ENCODE measurements at regions not wholly inside any gene's neighbourhood (a gene's known extent, or its start where the extent isn't known, plus 50 kb on each side); places are given as distances from the start of the nearest gene placed in this dataset.

DNA sequence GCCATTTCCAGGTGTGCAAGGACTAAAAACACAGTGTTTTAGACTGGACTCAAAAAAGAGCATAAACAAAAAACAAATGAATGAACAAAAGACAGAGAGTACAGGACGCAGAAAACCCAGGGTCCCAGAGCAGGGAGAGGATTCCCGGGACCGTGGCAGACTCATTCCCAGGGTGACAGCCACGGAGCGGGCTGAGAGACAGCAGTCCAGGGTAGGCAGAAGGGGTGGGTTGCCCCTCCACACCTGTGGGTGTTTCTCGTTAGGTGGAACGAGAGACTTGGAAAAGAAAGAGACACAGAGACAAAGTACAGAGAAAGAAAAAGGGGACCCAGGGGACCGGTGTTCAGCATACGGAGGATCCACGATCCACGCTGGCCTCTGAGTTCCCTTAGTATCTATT lies 273.4 kb downstream of the EIPR1 start:
- TF ChIP-seq BHLHE40 (IDR thresholded peaks at IDR 0.05; ENCODE audit: low read depth, low read length) (no peak), CHD1 (IDR thresholded peaks at IDR 0.05; ENCODE audit: low read depth, low read length) (no peak), CEBPB (IDR thresholded peaks at IDR 0.05; ENCODE audit: low read depth, low read length) (no peak), RCOR1 (IDR thresholded peaks at IDR 0.05; ENCODE audit: insufficient replicate concordance, low read length) (no peak), RAD21 (IDR thresholded peaks at IDR 0.05; ENCODE audit: low read length) (no peak), MXI1 (IDR thresholded peaks at IDR 0.05; ENCODE audit: borderline replicate concordance, low read depth, low read length) (no peak), FOS (IDR thresholded peaks at IDR 0.05; ENCODE audit: low read depth, low read length) (no peak), MAFK (IDR thresholded peaks at IDR 0.05; ENCODE audit: low read depth, low read length) (no peak), RFX5 (IDR thresholded peaks at IDR 0.05; ENCODE audit: low read depth, low read length) (no peak), MAZ (IDR thresholded peaks at IDR 0.05; ENCODE audit: borderline replicate concordance, low read depth, low read length) (no peak), SMC3 (IDR thresholded peaks at IDR 0.05; ENCODE audit: low read depth, low read length) (no peak), NFE2L2 (IDR thresholded peaks at IDR 0.05; ENCODE audit: low read depth, low read length) (no peak), POLR2A (IDR thresholded peaks at IDR 0.05; ENCODE audit: low read depth, low read length) (no peak)
- TF ChIP-seq, protein P1, sequence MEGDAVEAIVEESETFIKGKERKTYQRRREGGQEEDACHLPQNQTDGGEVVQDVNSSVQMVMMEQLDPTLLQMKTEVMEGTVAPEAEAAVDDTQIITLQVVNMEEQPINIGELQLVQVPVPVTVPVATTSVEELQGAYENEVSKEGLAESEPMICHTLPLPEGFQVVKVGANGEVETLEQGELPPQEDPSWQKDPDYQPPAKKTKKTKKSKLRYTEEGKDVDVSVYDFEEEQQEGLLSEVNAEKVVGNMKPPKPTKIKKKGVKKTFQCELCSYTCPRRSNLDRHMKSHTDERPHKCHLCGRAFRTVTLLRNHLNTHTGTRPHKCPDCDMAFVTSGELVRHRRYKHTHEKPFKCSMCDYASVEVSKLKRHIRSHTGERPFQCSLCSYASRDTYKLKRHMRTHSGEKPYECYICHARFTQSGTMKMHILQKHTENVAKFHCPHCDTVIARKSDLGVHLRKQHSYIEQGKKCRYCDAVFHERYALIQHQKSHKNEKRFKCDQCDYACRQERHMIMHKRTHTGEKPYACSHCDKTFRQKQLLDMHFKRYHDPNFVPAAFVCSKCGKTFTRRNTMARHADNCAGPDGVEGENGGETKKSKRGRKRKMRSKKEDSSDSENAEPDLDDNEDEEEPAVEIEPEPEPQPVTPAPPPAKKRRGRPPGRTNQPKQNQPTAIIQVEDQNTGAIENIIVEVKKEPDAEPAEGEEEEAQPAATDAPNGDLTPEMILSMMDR (conservative IDR thresholded peaks at IDR 0.05; ENCODE audit: low read depth, low read length): no peak
- TF ChIP-seq, protein P2, sequence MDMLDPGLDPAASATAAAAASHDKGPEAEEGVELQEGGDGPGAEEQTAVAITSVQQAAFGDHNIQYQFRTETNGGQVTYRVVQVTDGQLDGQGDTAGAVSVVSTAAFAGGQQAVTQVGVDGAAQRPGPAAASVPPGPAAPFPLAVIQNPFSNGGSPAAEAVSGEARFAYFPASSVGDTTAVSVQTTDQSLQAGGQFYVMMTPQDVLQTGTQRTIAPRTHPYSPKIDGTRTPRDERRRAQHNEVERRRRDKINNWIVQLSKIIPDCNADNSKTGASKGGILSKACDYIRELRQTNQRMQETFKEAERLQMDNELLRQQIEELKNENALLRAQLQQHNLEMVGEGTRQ (IDR thresholded peaks at IDR 0.05; ENCODE audit: low read depth, low read length): no peak
- TF ChIP-seq, protein P3, sequence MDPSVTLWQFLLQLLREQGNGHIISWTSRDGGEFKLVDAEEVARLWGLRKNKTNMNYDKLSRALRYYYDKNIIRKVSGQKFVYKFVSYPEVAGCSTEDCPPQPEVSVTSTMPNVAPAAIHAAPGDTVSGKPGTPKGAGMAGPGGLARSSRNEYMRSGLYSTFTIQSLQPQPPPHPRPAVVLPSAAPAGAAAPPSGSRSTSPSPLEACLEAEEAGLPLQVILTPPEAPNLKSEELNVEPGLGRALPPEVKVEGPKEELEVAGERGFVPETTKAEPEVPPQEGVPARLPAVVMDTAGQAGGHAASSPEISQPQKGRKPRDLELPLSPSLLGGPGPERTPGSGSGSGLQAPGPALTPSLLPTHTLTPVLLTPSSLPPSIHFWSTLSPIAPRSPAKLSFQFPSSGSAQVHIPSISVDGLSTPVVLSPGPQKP (IDR thresholded peaks at IDR 0.05; ENCODE audit: borderline replicate concordance, low read depth, low read length): no peak
- no peak overlapping the region for H3K14ac ChIP-seq (replicated peaks; ENCODE audit: low read depth, low read length)
- ATAC-seq (ENCODE audit: low read depth) (no peak), DNase-seq (no peak)
- no peaks in the 10 kb centered on the region for H3K9me1 ChIP-seq (ENCODE audit: insufficient read depth, low read length)
- no peak overlapping the region for H2BK120ac ChIP-seq (ENCODE audit: low read depth, low read length)
- WGBS, 2 experiments (ENCODE audit: extremely low coverage in 2 of 2, insufficient read length in 1 of 2): 77% methylated on average over 4 of the region's 11 CpGs; no CpG with 5 or more reads in 1 of the 2 experiments
- no peak overlapping the region for H4K8ac ChIP-seq (ENCODE audit: low read depth in 2 of 2, low read length in 2 of 2)
- BruUV-seq (replicated peaks): no TSS peak
- H2BK15ac ChIP-seq (ENCODE audit: low read depth, low read length): no peak overlapping the region
- no peaks in the 10 kb centered on the region for H3K27me3 ChIP-seq (ENCODE audit: control insufficient read depth, insufficient read depth, low read length)
- H3K4me2 ChIP-seq (ENCODE audit: low read depth, low read length): no peak overlapping the region
- H4K5ac ChIP-seq (ENCODE audit: low read depth, low read length): no peak overlapping the region
- H3K27ac ChIP-seq (ENCODE audit: insufficient read depth, low read length): no peak overlapping the region
- no peak overlapping the region for H2AFZ ChIP-seq (replicated peaks; ENCODE audit: low read length, poor library complexity)
- no peak overlapping the region for H2AK9ac ChIP-seq (replicated peaks; ENCODE audit: low read depth, low read length, poor library complexity)
- no peak overlapping the region for H2BK20ac ChIP-seq (ENCODE audit: low read depth, low read length)
- no peak overlapping the region for H3K56ac ChIP-seq (ENCODE audit: extremely low read depth, insufficient read depth, low read length)
- H3K9me3 ChIP-seq (ENCODE audit: control insufficient read depth, insufficient read depth, low read length): peaks cover 31% of the 10 kb centered on the region
- no peak overlapping the region for H3K4ac ChIP-seq (ENCODE audit: low read depth, low read length)
- ChIA-PET CTCF (no interaction called here), POLR2A (ENCODE audit: unreplicated experiment) (no interaction called here)
- H3K4me1 ChIP-seq (ENCODE audit: control insufficient read depth, insufficient read depth, low read length): no peaks in the 10 kb centered on the region
- H2BK5ac ChIP-seq (ENCODE audit: low read depth, low read length, poor library complexity, severe bottlenecking): no peak overlapping the region
- no peak overlapping the region for H3K23ac ChIP-seq (ENCODE audit: low read depth, low read length)
- no peaks in the 10 kb centered on the region for H3K36me3 ChIP-seq (ENCODE audit: control insufficient read depth, insufficient read depth, low read length)
- no peak overlapping the region for H3K9ac ChIP-seq (ENCODE audit: low read depth, low read length)
- H4K91ac ChIP-seq (ENCODE audit: insufficient read depth, low read depth, low read length): no peak overlapping the region
- intact Hi-C loops (cut with micrococcal nuclease) (no loop called here), dilution Hi-C loops (cut with HindIII; ENCODE audit: low sequenced_read_pairs, unreplicated experiment) (no loop called here), in situ Hi-C loops (cut with MboI; ENCODE audit: low sequenced_read_pairs) (no loop called here)
- H3K18ac ChIP-seq (ENCODE audit: low read depth, low read length): no peak overlapping the region
- no peaks in the 10 kb centered on the region for H4K20me1 ChIP-seq (ENCODE audit: insufficient read depth, low read length)
- no peaks in the 10 kb centered on the region for H3K79me1 ChIP-seq (ENCODE audit: low read depth in 1 of 2, low read length in 2 of 2)
- no peak overlapping the region for H3K4me3 ChIP-seq (ENCODE audit: insufficient read depth, low read depth, low read length)
- no peak overlapping the region for H2AK5ac ChIP-seq (ENCODE audit: low read depth, low read length)
